ENCODE measurements at regions not wholly inside any gene's neighbourhood (a gene's known extent, or its start where the extent isn't known, plus 50 kb on each side); places are given as distances from the start of the nearest gene placed in this dataset.
A peak's percentile ranks its signal among the peaks of the same experiment; 100 is the strongest.

- H3K4me3 ChIP-seq (ENCODE audit: low read depth, low read length) = no peak overlapping the region
- no peak for DNase-seq (ENCODE audit: low read depth)
- H3K27me3 ChIP-seq (ENCODE audit: control insufficient read depth, insufficient read depth, low read length) = no peaks in the 10 kb centered on the region
- TF ChIP-seq CTCF (IDR thresholded peaks at IDR 0.05; ENCODE audit: insufficient read depth, low read length, poor library complexity, severe bottlenecking) = no peak
- no peaks in the 10 kb centered on the region for H3K36me3 ChIP-seq (ENCODE audit: control insufficient read depth, insufficient read depth, low read length)
These were observed 261.2 kb upstream of the TAC1 start for GRCh38 chr7:97470726-97471125.

GRCh38 chr7:97471491-97471890 is 260.4 kb upstream of the TAC1 start:
- no peaks in the 10 kb centered on the region for H3K27me3 ChIP-seq (ENCODE audit: control insufficient read depth, insufficient read depth, low read length)
- DNase-seq (ENCODE audit: low read depth) = no peak
- no peaks in the 10 kb centered on the region for H3K36me3 ChIP-seq (ENCODE audit: control insufficient read depth, insufficient read depth, low read length)
- no peak for TF ChIP-seq CTCF (IDR thresholded peaks at IDR 0.05; ENCODE audit: insufficient read depth, low read length, poor library complexity, severe bottlenecking)
- H3K4me3 ChIP-seq (ENCODE audit: low read depth, low read length) = no peak overlapping the region

- no peak for TF ChIP-seq CTCF (IDR thresholded peaks at IDR 0.05; ENCODE audit: insufficient read depth, low read length, poor library complexity, severe bottlenecking)
- H3K4me3 ChIP-seq (ENCODE audit: low read depth, low read length) = no peak overlapping the region
- no peaks in the 10 kb centered on the region for H3K36me3 ChIP-seq (ENCODE audit: control insufficient read depth, insufficient read depth, low read length)
- H3K27me3 ChIP-seq (ENCODE audit: control insufficient read depth, insufficient read depth, low read length) = no peaks in the 10 kb centered on the region
- DNase-seq (ENCODE audit: low read depth) = no peak
These were observed 252.1 kb upstream of the TAC1 start for GRCh38 chr7:97479740-97480290.

GRCh38 chr7:97480772-97481390 is 251.0 kb upstream of the TAC1 start:
- H3K36me3 ChIP-seq (ENCODE audit: control insufficient read depth, insufficient read depth, low read length) = no peaks in the 10 kb centered on the region
- no peaks in the 10 kb centered on the region for H3K27me3 ChIP-seq (ENCODE audit: control insufficient read depth, insufficient read depth, low read length)
- no peak overlapping the region for H3K4me3 ChIP-seq (ENCODE audit: low read depth, low read length)
- no peak for TF ChIP-seq CTCF (IDR thresholded peaks at IDR 0.05; ENCODE audit: insufficient read depth, low read length, poor library complexity, severe bottlenecking)
- DNase-seq (ENCODE audit: low read depth) = no peak

- Histone ChIP-seq H3K27me3 (ENCODE audit: control insufficient read depth, insufficient read depth, low read length) (no peaks in the 10 kb centered on the region), H3K4me3 (ENCODE audit: low read depth, low read length) (no peak overlapping the region), H3K36me3 (ENCODE audit: control insufficient read depth, insufficient read depth, low read length) (no peaks in the 10 kb centered on the region)
- DNase-seq (ENCODE audit: low read depth) = no peak
- TF ChIP-seq CTCF (IDR thresholded peaks at IDR 0.05; ENCODE audit: insufficient read depth, low read length, poor library complexity, severe bottlenecking) = no peak
These were observed 236.4 kb upstream of the TAC1 start for GRCh38 chr7:97495487-97495886.

- TF ChIP-seq CTCF (IDR thresholded peaks at IDR 0.05; ENCODE audit: insufficient read depth, low read length, poor library complexity, severe bottlenecking) = peak; percentile 60
- Histone ChIP-seq H3K27me3 (ENCODE audit: control insufficient read depth, insufficient read depth, low read length) (no peaks in the 10 kb centered on the region), H3K36me3 (ENCODE audit: control insufficient read depth, insufficient read depth, low read length) (no peaks in the 10 kb centered on the region), H3K4me3 (ENCODE audit: low read depth, low read length) (no peak overlapping the region)
- DNase-seq (ENCODE audit: low read depth) = peak; percentile 5
These were observed 232.7 kb upstream of the TAC1 start for GRCh38 chr7:97499204-97499603.
